H9 (cell line): ENCODE measurements at regions not wholly inside any gene's neighbourhood (a gene's known extent, or its start where the extent isn't known, plus 50 kb on each side); places are given as distances from the start of the nearest gene placed in this dataset.

Source experiments
- DNase-seq: peaks from one replicate; pipeline ENCODE4 v3.0.0-alpha.2; 2017
- H2AFZ ChIP-seq: one replicate; pipeline ENCODE4 v1.6.1; 2013; ENCODE audit warnings: mild to moderate bottlenecking, low read length, control low read depth, moderate library complexity
- H2AK5ac ChIP-seq: 2 replicates; pipeline ENCODE4 v1.6.1; 2013; ENCODE audit warnings: low read length, control low read depth, mixed read lengths; ENCODE audit not compliant: insufficient read length
- H2BK120ac ChIP-seq: one replicate; pipeline ENCODE4 v1.6.1; 2013; ENCODE audit warnings: low read depth, mild to moderate bottlenecking, low read length, control low read depth, inconsistent platforms; ENCODE audit not compliant: poor library complexity, severe bottlenecking
- H2BK12ac ChIP-seq: 2 replicates; pipeline ENCODE4 v1.6.1; 2013; ENCODE audit warnings: low read length, control low read depth, mixed read lengths, low read depth; ENCODE audit not compliant: insufficient read length
- H2BK15ac ChIP-seq: 2 replicates; pipeline ENCODE4 v1.6.1; 2013; ENCODE audit warnings: low read depth, low read length, control low read depth
- H2BK20ac ChIP-seq: one replicate; pipeline ENCODE4 v1.6.1; 2013; ENCODE audit warnings: low read depth, mild to moderate bottlenecking, low read length, control low read depth, inconsistent platforms; ENCODE audit not compliant: poor library complexity, severe bottlenecking
- H2BK5ac ChIP-seq: 2 replicates; pipeline ENCODE4 v1.6.1; 2013; ENCODE audit warnings: low read length, control low read depth, mixed read lengths; ENCODE audit not compliant: insufficient read length
- H3K14ac ChIP-seq: 2 replicates; pipeline ENCODE4 v1.6.1; 2013; ENCODE audit warnings: low read length, control low read depth; ENCODE audit not compliant: insufficient read depth
- H3K18ac ChIP-seq: 2 replicates; pipeline ENCODE4 v1.6.1; 2013; ENCODE audit warnings: low read depth, mild to moderate bottlenecking, mixed read lengths, low read length, control low read depth; ENCODE audit not compliant: insufficient read length
- H3K23ac ChIP-seq: 2 replicates; pipeline ENCODE4 v1.6.1; 2013; ENCODE audit warnings: low read length, control low read depth, mixed read lengths, low read depth; ENCODE audit not compliant: insufficient read length
- H3K23me2 ChIP-seq: 2 replicates; pipeline ENCODE4 v1.6.1; 2013; ENCODE audit warnings: low read depth, mild to moderate bottlenecking, mixed read lengths, low read length, control low read depth; ENCODE audit not compliant: insufficient read length, poor library complexity, severe bottlenecking
- H3K27ac ChIP-seq: 2 replicates; pipeline ENCODE4 v1.5.1; 2013; ENCODE audit warnings: low read length, control low read depth, mixed read lengths, low read depth; ENCODE audit not compliant: insufficient read length
- H3K27me3 ChIP-seq: 2 replicates; pipeline ENCODE4 v1.6.1; 2013; ENCODE audit warnings: low read length, control low read depth, inconsistent platforms; ENCODE audit not compliant: insufficient read depth
- H3K4ac ChIP-seq: 2 replicates; pipeline ENCODE4 v1.6.1; 2013; ENCODE audit warnings: low read depth, mild to moderate bottlenecking, control low read depth, inconsistent platforms, low read length, moderate library complexity
- H3K4me1 ChIP-seq: 2 replicates; pipeline ENCODE4 v1.6.1; 2013; ENCODE audit warnings: low read length, control low read depth, inconsistent platforms; ENCODE audit not compliant: insufficient read depth
- H3K4me2 ChIP-seq: 2 replicates; pipeline ENCODE4 v1.6.1; 2013; ENCODE audit warnings: low read length, control low read depth, mixed read lengths; ENCODE audit not compliant: insufficient read length, insufficient read depth
- H3K56ac ChIP-seq: 2 replicates; pipeline ENCODE4 v1.6.1; 2013; ENCODE audit warnings: low read depth, mild to moderate bottlenecking, mixed read lengths, low read length, control low read depth; ENCODE audit not compliant: insufficient read length
- H3K79me1 ChIP-seq: 2 replicates; pipeline ENCODE4 v1.6.1; 2013; ENCODE audit warnings: low read depth, mild to moderate bottlenecking, moderate library complexity, low read length, control low read depth, inconsistent platforms; ENCODE audit not compliant: insufficient read depth, poor library complexity, severe bottlenecking
- H3K79me2 ChIP-seq: 2 replicates; pipeline ENCODE4 v1.6.1; 2013; ENCODE audit warnings: low read length, control low read depth, inconsistent platforms; ENCODE audit not compliant: insufficient read depth
- H3K9ac ChIP-seq: 2 replicates; pipeline ENCODE4 v1.6.1; 2013; ENCODE audit warnings: low read length, control low read depth, mixed read lengths; ENCODE audit not compliant: insufficient read length; ENCODE audit errors: extremely low read depth
- H3K9me3 ChIP-seq: one replicate; pipeline ENCODE4 v1.6.1; 2013; ENCODE audit warnings: low read depth, low read length, inconsistent platforms; ENCODE audit not compliant: control insufficient read depth
- H3T11ph ChIP-seq: one replicate; pipeline ENCODE4 v1.6.1; 2013; ENCODE audit warnings: mild to moderate bottlenecking, low read length, control low read depth, inconsistent platforms
- H4K20me1 ChIP-seq: one replicate; pipeline ENCODE4 v1.6.1; 2013; ENCODE audit not compliant: control insufficient read depth, insufficient read length, insufficient read depth
- H4K5ac ChIP-seq: 2 replicates; pipeline ENCODE4 v1.6.1; 2013; ENCODE audit warnings: low read depth, mild to moderate bottlenecking, mixed read lengths, low read length, control low read depth; ENCODE audit not compliant: insufficient read length
- H4K8ac ChIP-seq: replicated peaks from 2 replicates; pipeline ENCODE4 v1.6.1; 2013; ENCODE audit warnings: low read length, control low read depth, mixed read lengths, low read depth; ENCODE audit not compliant: insufficient read length
- H4K91ac ChIP-seq: 2 replicates; pipeline ENCODE4 v1.6.1; 2013; ENCODE audit warnings: low read depth, mild to moderate bottlenecking, moderate library complexity, mixed read lengths, low read length, control low read depth; ENCODE audit not compliant: insufficient read length
- H3K27ac Mint-ChIP-seq, 3 experiments: 2 replicates in 2 of 3; 3 replicates in 1 of 3; pipeline ENCODE4 v1.8.0; 2020 to 2021; ENCODE audit warnings: mixed read lengths in 3 of 3, mild to moderate bottlenecking in 1 of 3, moderate library complexity in 1 of 3
- H3K27me3 Mint-ChIP-seq: 2 replicates; pipeline ENCODE4 v1.8.0; 2021; ENCODE audit warnings: low read depth, mild to moderate bottlenecking, moderate library complexity, mixed read lengths
- H3K36me3 Mint-ChIP-seq, 3 experiments: 2 replicates in 2 of 3; 3 replicates in 1 of 3; pipeline ENCODE4 v1.8.0; 2020 to 2021; ENCODE audit warnings: low read depth in 3 of 3, mixed read lengths in 3 of 3; ENCODE audit not compliant: insufficient read depth in 1 of 3
- H3K4me1 Mint-ChIP-seq, 2 experiments: 2 replicates each; pipeline ENCODE4 v1.8.0; 2020; ENCODE audit warnings: mixed read lengths in 2 of 2
- H3K4me3 Mint-ChIP-seq, 2 experiments: 2 replicates in 1 of 2; 3 replicates in 1 of 2; pipeline ENCODE4 v1.8.0; 2020 to 2021; ENCODE audit warnings: mild to moderate bottlenecking in 2 of 2, mixed read lengths in 2 of 2, moderate library complexity in 1 of 2
- H3K9me3 Mint-ChIP-seq, 2 experiments: 2 replicates in 1 of 2; 3 replicates in 1 of 2; pipeline ENCODE4 v1.8.0; 2020; ENCODE audit warnings: mild to moderate bottlenecking in 2 of 2, mixed read lengths in 2 of 2, moderate library complexity in 1 of 2
- WGBS: extraction: QIAGEN DNeasy Blood & Tissue Kit; methylation state at CpG from one replicate; pipeline ENCODE4 v1.1.7; 2013; ENCODE audit warnings: missing lambda C conversion rate, low lambda C conversion rate, mixed read lengths; ENCODE audit not compliant: insufficient read length; ENCODE audit errors: extremely low coverage; 5-methylcytosine and 5-hydroxymethylcytosine counted together
- TF ChIP-seq, protein P1 (sequence below): fragments of 200-600 bp; sonication (generic); conservative IDR thresholded peaks from 3 replicates; pipeline ENCODE4 v1.8.0; 2021; ENCODE audit warnings: antibody characterized with exemption, mild to moderate bottlenecking

- no peak for DNase-seq
- Histone ChIP-seq H3K27ac (no peak overlapping the region), H3K4me2 (no peak overlapping the region)
These were observed 89.5 kb upstream of the BCL2L14 start for GRCh38 chr12:11981121-11981733.

More at GRCh38 chr12:11981121-11981733, 89.5 kb upstream of the BCL2L14 start:
- Mint-ChIP-seq H3K27ac (no peak overlapping the region), H3K4me1 (no peaks in the 10 kb centered on the region), H3K36me3 (no peaks in the 10 kb centered on the region), H3K4me3 (no peak overlapping the region), H3K9me3 (no peaks in the 10 kb centered on the region), H3K27me3 (no peaks in the 10 kb centered on the region)
- H3T11ph ChIP-seq: no peak overlapping the region
- no peak overlapping the region for H2BK15ac ChIP-seq
- no peaks in the 10 kb centered on the region for H3K9me3 ChIP-seq
- H2AFZ ChIP-seq: no peak overlapping the region
- no peaks in the 10 kb centered on the region for H3K4me1 ChIP-seq
- H2AK5ac ChIP-seq: no peak overlapping the region
- WGBS: no CpG with 5 or more reads among the region's 7 CpGs
- no peak overlapping the region for H2BK20ac ChIP-seq
- H3K79me2 ChIP-seq: no peaks in the 10 kb centered on the region
- no peak overlapping the region for H3K9ac ChIP-seq
- no peak overlapping the region for H2BK120ac ChIP-seq
- H3K18ac ChIP-seq: no peak overlapping the region
- no peak overlapping the region for H3K4ac ChIP-seq
- H3K14ac ChIP-seq: no peak overlapping the region
- H2BK5ac ChIP-seq: no peak overlapping the region
- no peaks in the 10 kb centered on the region for H3K79me1 ChIP-seq
- H4K20me1 ChIP-seq: no peaks in the 10 kb centered on the region
- H4K8ac ChIP-seq: no peak overlapping the region
- TF ChIP-seq, protein P1, sequence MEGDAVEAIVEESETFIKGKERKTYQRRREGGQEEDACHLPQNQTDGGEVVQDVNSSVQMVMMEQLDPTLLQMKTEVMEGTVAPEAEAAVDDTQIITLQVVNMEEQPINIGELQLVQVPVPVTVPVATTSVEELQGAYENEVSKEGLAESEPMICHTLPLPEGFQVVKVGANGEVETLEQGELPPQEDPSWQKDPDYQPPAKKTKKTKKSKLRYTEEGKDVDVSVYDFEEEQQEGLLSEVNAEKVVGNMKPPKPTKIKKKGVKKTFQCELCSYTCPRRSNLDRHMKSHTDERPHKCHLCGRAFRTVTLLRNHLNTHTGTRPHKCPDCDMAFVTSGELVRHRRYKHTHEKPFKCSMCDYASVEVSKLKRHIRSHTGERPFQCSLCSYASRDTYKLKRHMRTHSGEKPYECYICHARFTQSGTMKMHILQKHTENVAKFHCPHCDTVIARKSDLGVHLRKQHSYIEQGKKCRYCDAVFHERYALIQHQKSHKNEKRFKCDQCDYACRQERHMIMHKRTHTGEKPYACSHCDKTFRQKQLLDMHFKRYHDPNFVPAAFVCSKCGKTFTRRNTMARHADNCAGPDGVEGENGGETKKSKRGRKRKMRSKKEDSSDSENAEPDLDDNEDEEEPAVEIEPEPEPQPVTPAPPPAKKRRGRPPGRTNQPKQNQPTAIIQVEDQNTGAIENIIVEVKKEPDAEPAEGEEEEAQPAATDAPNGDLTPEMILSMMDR: no peak
- no peak overlapping the region for H3K23ac ChIP-seq
- no peaks in the 10 kb centered on the region for H3K27me3 ChIP-seq
- H4K91ac ChIP-seq: no peak overlapping the region
- H3K56ac ChIP-seq: no peak overlapping the region
- no peak overlapping the region for H2BK12ac ChIP-seq
- H3K23me2 ChIP-seq: no peaks in the 10 kb centered on the region
- H4K5ac ChIP-seq: no peak overlapping the region
